OCI-LY7 (cell line): ENCODE measurements at regions not wholly inside any gene's neighbourhood (a gene's known extent, or its start where the extent isn't known, plus 50 kb on each side); places are given as distances from the start of the nearest gene placed in this dataset.

Source experiments
- CTCF ChIP-seq: fragments of 200-600 bp; sonication (generic); conservative IDR thresholded peaks from 2 replicates; pipeline ENCODE4 v1.5.1; 2014; ENCODE audit warnings: mild to moderate bottlenecking, antibody characterized with exemption, low read length, moderate library complexity, mixed read lengths
- EZH2phosphoT487 ChIP-seq: fragments of 200-600 bp; sonication (generic); IDR thresholded peaks from 2 replicates; pipeline ENCODE4 v1.6.1; 2018; ENCODE audit warnings: low read depth, borderline replicate concordance, mild to moderate bottlenecking, mixed run types, antibody characterized with exemption, low read length, moderate library complexity, mixed read lengths

DNA sequence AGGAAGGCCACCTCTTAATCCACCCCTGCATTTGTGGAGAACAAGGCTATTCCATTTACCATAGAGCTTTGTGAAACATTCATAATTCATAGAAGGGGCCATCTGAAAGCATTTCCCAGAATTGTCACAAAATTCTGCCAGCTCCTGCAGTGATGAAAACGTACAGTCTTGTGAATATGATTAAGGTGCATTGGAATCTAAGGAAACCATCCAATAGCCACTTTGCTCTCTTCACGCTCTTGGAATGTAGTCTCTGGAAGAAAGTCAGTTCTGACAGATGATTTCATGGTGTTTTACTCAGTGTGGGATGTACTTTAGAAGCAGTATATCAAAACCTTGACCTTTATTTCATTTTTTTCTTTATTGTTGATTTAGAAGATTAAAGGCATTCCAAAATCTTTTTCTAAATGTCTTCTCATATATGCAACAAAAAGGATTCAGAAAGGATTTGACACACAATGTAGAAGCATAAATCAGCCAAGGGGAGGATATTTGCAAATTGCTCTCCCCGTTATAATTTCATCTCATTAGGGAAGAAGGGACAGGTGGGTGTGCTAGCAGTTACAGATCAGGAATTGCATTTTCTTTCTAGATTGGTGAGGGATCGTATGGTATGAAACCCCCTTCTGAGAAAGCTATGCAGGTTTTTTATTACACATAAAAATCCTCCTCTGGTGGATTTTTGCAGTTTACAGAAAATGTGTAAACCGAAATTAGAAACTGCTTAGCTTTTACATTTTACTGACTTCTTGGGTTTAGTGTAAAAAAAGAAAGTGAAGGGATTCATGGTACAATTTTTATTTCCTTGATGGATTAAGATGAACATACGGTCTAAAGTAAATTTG is 390.2 kb downstream of the LRIG3 start:
- no peak for TF ChIP-seq CTCF
- no peak for TF ChIP-seq EZH2phosphoT487
